ENCODE measurements at regions not wholly inside any gene's neighbourhood (a gene's known extent, or its start where the extent isn't known, plus 50 kb on each side); places are given as distances from the start of the nearest gene placed in this dataset.

GRCh38 chr5:159518371-159518770, 188.1 kb upstream of the IL12B start:
- TF ChIP-seq POLR2A (IDR thresholded peaks at IDR 0.05) (no peak), POLR2AphosphoS5 (IDR thresholded peaks at IDR 0.05) (no peak)
- TF ChIP-seq, protein P1, sequence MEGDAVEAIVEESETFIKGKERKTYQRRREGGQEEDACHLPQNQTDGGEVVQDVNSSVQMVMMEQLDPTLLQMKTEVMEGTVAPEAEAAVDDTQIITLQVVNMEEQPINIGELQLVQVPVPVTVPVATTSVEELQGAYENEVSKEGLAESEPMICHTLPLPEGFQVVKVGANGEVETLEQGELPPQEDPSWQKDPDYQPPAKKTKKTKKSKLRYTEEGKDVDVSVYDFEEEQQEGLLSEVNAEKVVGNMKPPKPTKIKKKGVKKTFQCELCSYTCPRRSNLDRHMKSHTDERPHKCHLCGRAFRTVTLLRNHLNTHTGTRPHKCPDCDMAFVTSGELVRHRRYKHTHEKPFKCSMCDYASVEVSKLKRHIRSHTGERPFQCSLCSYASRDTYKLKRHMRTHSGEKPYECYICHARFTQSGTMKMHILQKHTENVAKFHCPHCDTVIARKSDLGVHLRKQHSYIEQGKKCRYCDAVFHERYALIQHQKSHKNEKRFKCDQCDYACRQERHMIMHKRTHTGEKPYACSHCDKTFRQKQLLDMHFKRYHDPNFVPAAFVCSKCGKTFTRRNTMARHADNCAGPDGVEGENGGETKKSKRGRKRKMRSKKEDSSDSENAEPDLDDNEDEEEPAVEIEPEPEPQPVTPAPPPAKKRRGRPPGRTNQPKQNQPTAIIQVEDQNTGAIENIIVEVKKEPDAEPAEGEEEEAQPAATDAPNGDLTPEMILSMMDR (IDR thresholded peaks at IDR 0.05 in 8 of 11, conservative IDR thresholded peaks at IDR 0.05 in 3 of 11), result no peak
